HUES48 (cell line): ENCODE measurements at regions not wholly inside any gene's neighbourhood (a gene's known extent, or its start where the extent isn't known, plus 50 kb on each side); places are given as distances from the start of the nearest gene placed in this dataset.

Source experiments
- H3K27ac ChIP-seq: one replicate; pipeline ENCODE4 v1.7.0; 2013; ENCODE audit warnings: low read depth, low read length, inconsistent platforms
- H3K27me3 ChIP-seq: 2 replicates; pipeline ENCODE4 v1.6.1; 2013; ENCODE audit warnings: mild to moderate bottlenecking, low read length; ENCODE audit not compliant: control insufficient read depth, insufficient read depth
- H3K36me3 ChIP-seq: 2 replicates; pipeline ENCODE4 v1.6.1; 2013; ENCODE audit warnings: low read length; ENCODE audit not compliant: control insufficient read depth, insufficient read depth
- H3K4me1 ChIP-seq: 2 replicates; pipeline ENCODE4 v1.6.1; 2013; ENCODE audit warnings: mild to moderate bottlenecking, low read length; ENCODE audit not compliant: control insufficient read depth, insufficient read depth
- H3K4me3 ChIP-seq: 2 replicates; pipeline ENCODE4 v1.5.1; 2013; ENCODE audit warnings: mild to moderate bottlenecking, low read depth, low read length
- H3K9ac ChIP-seq: 2 replicates; pipeline ENCODE4 v1.6.1; 2013; ENCODE audit warnings: mild to moderate bottlenecking, low read depth, low read length, moderate library complexity
- H3K9me3 ChIP-seq: 2 replicates; pipeline ENCODE4 v1.6.1; 2013; ENCODE audit warnings: low read length; ENCODE audit not compliant: control insufficient read depth, insufficient read depth

DNA sequence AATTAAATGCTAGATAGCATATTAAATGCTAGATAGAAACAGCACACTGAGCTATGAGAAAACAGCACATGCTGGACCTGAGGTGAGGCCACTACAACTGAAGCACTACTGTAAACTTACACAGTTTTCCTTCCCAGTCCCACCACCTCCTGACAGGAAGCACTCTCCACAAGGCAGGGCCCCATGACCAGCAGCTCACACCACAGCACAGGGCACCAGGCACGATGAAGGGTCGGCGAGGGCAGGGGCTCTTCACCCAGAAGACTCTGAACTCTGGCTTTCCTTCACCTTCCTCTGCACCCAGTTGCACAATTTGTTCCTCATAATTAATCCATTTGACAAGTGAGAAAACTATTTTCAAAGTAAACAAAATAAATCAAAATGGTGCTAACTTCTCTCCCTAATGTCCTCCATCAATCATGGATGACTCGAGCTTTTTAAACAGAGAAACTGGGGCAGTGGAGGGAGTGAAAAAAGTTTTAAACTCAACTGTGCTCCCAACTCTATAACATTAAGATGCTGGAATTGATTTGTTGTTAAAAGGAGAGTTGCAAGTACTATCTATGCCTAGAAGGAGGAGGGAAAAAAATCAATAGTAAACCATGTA, 568.7 kb downstream of the UQCRFS1 start:
- H3K9me3 ChIP-seq = no peaks in the 10 kb centered on the region

DNA sequence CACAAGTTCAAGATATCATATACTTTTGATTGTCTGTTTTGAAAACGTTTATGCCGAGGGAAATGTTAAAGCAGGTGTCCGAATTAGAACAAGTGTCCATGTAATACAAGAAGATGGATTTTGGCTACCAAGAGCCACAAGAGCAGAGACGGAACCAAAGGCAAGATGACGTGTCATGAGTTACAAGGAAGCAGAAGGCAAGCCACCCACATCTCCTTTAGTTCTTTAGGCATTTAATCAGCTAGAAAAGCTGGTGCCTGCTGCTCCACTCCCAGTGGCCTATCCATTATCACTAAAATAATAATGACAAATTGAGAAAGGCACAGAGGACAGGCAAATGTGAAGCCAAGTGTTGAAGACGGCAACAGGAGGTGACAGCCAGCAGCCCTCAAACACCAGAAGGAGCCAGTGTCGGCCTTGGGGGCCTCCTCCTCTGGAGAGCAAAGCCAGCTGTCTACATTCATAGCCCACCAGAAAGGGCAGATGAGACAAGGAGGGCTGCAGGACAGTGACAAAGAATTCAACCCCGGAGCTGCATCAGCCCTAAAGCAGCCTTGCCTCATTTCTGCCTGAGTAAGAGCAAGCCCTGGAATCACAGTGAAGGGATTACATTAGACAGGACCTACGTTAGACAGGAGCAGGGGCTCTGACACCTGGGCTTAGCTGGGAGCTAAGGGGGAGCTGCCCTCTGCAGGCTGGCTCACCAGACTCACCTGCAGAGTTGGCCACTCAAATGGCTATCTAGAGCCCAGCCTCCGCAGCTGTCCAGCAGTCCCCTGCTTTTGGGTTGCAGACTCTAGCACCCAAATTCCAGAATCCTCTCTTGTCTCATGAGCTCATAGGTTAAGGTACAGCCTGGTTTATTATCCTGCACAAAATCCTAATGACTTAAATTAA, 569.9 kb downstream of the UQCRFS1 start:
- Histone ChIP-seq H3K27ac (no peak overlapping the region), H3K9ac (no peak overlapping the region), H3K36me3 (peaks cover 3% of the 10 kb centered on the region; the same call in 1 of the 2 replicates), H3K4me3 (no peak overlapping the region), H3K9me3 (no peaks in the 10 kb centered on the region), H3K4me1 (no peaks in the 10 kb centered on the region), H3K27me3 (no peaks in the 10 kb centered on the region)

More for the DNA sequence above, 568.7 kb downstream of the UQCRFS1 start:
- H3K4me1 ChIP-seq = no peaks in the 10 kb centered on the region
- peaks cover 3% of the 10 kb centered on the region; the same call in 1 of the 2 replicates for H3K36me3 ChIP-seq
- no peak overlapping the region for H3K4me3 ChIP-seq
- no peak overlapping the region for H3K9ac ChIP-seq
- no peaks in the 10 kb centered on the region for H3K27me3 ChIP-seq
- no peak overlapping the region for H3K27ac ChIP-seq

DNA sequence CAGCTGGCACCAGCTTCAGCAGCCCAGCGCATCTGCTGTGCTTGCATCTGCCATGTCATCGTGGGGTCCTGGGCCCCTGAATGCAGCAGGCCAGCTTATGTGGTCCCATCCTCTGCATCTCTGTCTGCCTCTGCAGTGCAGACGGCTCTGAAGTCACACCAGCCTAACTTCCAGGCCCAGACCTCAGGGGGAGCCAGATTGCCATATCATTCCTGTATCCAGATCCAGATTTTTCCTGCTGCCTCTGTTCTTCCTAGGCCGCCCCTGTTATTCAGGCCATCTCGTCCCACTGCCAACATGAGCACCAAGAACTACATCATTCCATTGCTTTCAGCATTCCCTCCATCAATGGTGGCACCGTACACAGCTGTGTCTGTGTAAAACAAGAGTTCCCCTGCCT, 571.6 kb downstream of the UQCRFS1 start:
- Histone ChIP-seq H3K4me3 (no peak overlapping the region), H3K27me3 (no peaks in the 10 kb centered on the region), H3K9me3 (no peaks in the 10 kb centered on the region), H3K4me1 (no peaks in the 10 kb centered on the region), H3K9ac (no peak overlapping the region), H3K36me3 (no peaks in the 10 kb centered on the region; the same call in 1 of the 2 replicates), H3K27ac (no peak overlapping the region)

DNA sequence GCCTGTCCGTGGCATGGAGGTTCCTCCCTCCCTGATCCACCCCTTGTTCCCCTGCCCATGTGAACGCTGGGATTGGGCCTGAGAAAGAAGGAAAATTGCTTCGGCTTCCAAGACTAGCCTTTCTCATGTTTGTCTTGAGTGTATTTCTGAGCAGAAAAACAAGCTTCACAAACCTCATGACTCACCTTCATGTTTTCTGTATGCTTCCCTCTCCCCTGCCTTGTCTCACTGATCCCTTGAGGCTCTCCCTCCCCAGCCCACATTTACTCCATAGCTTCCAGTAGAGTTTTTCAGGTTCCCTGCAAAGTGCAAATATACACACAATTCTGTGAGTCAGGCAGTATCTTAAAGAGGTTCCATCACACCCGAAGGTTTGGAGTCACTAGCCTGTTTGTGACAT, 572.4 kb downstream of the UQCRFS1 start:
- H3K36me3 ChIP-seq = no peaks in the 10 kb centered on the region; the same call in 1 of the 2 replicates
- no peak overlapping the region for H3K27ac ChIP-seq
- no peaks in the 10 kb centered on the region for H3K27me3 ChIP-seq
- H3K4me1 ChIP-seq = no peaks in the 10 kb centered on the region
- H3K4me3 ChIP-seq = no peak overlapping the region
- H3K9me3 ChIP-seq = no peaks in the 10 kb centered on the region
- H3K9ac ChIP-seq = no peak overlapping the region

DNA sequence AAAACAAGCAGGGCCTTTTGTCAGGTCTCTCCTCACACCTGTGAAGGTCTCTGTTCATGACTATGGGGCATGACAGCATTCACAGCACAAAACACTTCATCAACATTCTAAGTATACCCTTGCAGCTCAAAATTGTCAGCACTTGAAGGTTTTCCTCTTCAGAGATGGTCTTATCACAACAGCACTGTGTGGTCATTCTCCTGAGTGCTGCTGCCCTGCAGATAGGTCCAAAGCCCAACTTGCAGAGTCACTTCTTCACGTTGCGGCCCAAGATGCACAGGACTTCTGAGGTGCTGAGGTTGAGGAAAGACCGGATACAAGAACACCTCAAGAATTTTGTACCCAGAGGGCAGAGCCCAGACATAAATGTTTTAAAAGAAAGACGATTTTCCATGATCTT, 574.5 kb downstream of the UQCRFS1 start:
- Histone ChIP-seq H3K9me3 (no peaks in the 10 kb centered on the region), H3K27me3 (no peaks in the 10 kb centered on the region), H3K4me1 (peaks cover 2% of the 10 kb centered on the region; the same call in 1 of the 2 replicates), H3K9ac (no peak overlapping the region), H3K4me3 (no peak overlapping the region), H3K27ac (no peak overlapping the region), H3K36me3 (no peaks in the 10 kb centered on the region; the same call in 1 of the 2 replicates)

DNA sequence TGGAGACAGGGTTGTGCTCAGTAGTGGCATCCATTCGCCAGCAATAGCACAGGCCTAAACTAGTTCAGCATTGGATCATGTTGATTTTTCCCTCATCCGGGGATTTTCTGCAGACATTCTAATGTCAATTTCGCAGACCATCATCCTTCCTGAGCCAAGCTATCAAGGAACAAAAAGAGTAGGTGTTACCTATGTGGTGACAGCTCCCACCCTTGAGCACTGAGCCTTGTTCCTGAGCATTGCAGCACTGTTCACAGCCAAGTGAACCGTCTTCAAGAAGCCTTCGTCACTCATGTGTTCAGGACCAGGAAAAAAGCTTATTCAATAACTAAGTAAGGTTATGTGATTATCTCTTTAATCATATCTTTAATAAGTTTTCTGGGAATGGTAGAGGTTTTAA, 576.2 kb downstream of the UQCRFS1 start:
- Histone ChIP-seq H3K4me1 (peaks cover 7% of the 10 kb centered on the region), H3K9ac (no peak overlapping the region), H3K4me3 (no peak overlapping the region), H3K9me3 (no peaks in the 10 kb centered on the region), H3K27me3 (no peaks in the 10 kb centered on the region), H3K36me3 (no peaks in the 10 kb centered on the region), H3K27ac (no peak overlapping the region)

DNA sequence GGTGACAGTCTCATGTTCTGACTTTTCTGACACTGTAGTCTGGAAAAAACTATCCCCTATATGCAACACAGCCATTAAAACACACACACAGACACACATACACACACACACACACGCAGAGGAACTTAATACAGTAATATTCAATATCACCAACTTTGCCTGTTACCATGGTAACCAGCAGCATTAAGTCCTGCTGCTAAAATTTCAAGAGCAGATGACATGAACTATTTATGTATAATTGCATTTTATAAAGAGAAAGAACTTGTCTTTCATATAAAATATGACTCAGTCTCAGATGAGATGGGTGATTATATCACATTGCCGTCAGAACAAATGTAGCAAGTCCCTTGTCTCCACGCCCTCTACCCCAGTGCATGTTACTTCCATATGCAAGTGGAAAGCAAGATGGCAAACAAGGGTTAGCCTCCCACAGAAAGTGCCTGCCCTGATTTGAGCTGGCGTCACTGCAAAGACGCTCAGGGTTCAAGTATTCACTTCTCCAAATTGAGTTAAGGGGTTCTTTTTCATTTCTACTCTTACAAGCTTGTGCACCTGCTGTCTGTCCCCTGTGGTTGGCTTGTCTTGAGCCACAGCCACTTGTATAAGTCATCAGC, 576.8 kb downstream of the UQCRFS1 start:
- Histone ChIP-seq H3K9ac (no peak overlapping the region), H3K27me3 (no peaks in the 10 kb centered on the region), H3K4me1 (peaks cover 7% of the 10 kb centered on the region), H3K36me3 (no peaks in the 10 kb centered on the region), H3K4me3 (no peak overlapping the region), H3K9me3 (no peaks in the 10 kb centered on the region), H3K27ac (no peak overlapping the region)

DNA sequence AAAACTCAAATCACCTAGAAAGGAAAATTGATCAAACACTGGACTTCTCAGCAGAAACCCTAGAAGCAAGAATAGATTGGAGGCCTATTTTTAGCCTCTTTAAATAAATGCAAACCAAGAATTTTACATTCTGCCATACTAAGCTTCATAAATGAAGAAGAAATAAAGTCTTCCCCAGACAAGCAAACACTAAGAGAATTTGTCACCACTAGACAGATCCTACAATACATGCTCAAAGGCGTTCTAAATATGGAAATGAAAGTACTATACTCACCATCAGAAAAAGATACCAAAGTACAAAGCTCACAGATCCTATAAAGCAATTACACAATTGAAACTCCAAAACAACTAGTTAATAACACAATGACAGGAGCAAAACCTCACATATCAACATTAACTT, 578.1 kb downstream of the UQCRFS1 start:
- no peaks in the 10 kb centered on the region for H3K9me3 ChIP-seq
- no peaks in the 10 kb centered on the region for H3K27me3 ChIP-seq
- no peak overlapping the region for H3K9ac ChIP-seq
- no peak overlapping the region for H3K27ac ChIP-seq
- H3K4me1 ChIP-seq = peaks cover 7% of the 10 kb centered on the region
- no peaks in the 10 kb centered on the region for H3K36me3 ChIP-seq
- no peak overlapping the region for H3K4me3 ChIP-seq

DNA sequence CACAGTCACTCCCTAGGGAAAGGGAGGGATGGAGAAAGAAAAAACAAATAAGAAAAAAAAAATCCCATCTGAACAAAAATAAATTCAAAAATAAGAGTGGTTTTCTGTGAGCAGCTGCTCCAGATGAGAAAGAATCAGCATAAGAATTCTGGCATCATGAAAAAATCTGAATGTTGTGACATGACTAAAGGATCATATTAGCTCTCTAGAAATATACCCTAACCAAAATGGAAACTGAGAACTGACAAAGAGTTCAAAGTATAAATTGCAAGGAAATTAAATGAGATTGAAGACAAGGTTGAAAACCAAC, 579.0 kb downstream of the UQCRFS1 start:
- Histone ChIP-seq H3K4me3 (no peak overlapping the region), H3K27ac (no peak overlapping the region), H3K36me3 (no peaks in the 10 kb centered on the region), H3K4me1 (peaks cover 7% of the 10 kb centered on the region), H3K9ac (no peak overlapping the region), H3K9me3 (no peaks in the 10 kb centered on the region), H3K27me3 (no peaks in the 10 kb centered on the region)

DNA sequence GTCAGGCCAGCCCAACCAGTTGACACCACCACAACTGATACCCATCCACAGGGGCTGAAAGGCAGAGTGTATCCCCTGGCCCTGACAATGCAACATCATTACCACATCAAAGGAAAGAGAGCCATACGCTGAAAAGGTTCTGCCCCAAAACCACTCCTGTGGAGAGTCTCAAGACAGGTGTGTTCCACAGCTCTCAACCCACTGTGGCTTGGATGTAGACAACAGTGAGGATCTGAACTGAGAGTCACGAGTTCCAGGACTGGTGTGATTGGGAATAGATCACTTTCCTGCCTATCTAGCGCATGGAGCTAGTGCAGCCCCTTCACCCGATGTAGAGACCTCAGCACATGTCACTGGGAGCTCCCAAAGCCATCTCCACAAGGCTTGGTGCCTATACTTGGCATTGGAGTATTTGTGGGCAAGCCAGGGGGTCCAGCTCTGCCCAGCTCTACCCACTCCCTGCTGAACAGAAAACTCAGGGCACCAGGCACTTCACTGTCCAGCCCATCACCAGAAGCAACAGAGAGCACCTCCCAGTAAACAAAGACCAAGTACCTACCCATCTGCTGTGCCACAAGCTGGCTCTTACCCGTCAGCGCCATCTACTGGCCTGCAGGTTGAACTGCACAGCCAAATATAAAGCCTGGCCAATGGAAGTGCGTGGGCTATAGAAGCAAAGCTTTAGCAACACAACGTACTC, 579.5 kb downstream of the UQCRFS1 start:
- peaks cover 7% of the 10 kb centered on the region for H3K4me1 ChIP-seq
- H3K36me3 ChIP-seq = no peaks in the 10 kb centered on the region
- H3K27ac ChIP-seq = no peak overlapping the region

More for the DNA sequence above, 579.5 kb downstream of the UQCRFS1 start:
- no peaks in the 10 kb centered on the region for H3K27me3 ChIP-seq
- no peak overlapping the region for H3K9ac ChIP-seq
- no peaks in the 10 kb centered on the region for H3K9me3 ChIP-seq
- no peak overlapping the region for H3K4me3 ChIP-seq
